PC-3 (cell line): ENCODE measurements at regions not wholly inside any gene's neighbourhood (a gene's known extent, or its start where the extent isn't known, plus 50 kb on each side); places are given as distances from the start of the nearest gene placed in this dataset.

Experiments used
- ATAC-seq: fragments of 200-7000 bp; cut with Tn5 transposase; 2 replicates; pipeline ENCODE4 v1.9.1; 2020; ENCODE audit warnings: mild to moderate bottlenecking, moderate library complexity
- BruUV-seq: library from RNA; stranded (reverse); fragments of 400-500 nt; replicated peaks from 2 replicates; lab custom pipeline; 2021; lab: Mats Ljungman, UMichigan
- CTCF ChIA-PET: fragments of 300-600 bp; sonication (Branson Sonifier 250); formaldehyde crosslinking; loops from one replicate; lab custom pipeline; 2022; ENCODE audit warnings: antibody characterized with exemption; lab: Charles Lee
- POLR2A ChIA-PET: fragments of 300-600 bp; sonication (Branson Sonifier 250); formaldehyde crosslinking; loops from one replicate; lab custom pipeline; 2022; ENCODE audit warnings: antibody characterized with exemption; ENCODE audit not compliant: unreplicated experiment; lab: Charles Lee
- DNase-seq: peaks from one replicate; pipeline ENCODE4 v3.0.0-alpha.2; 2015
- H2AFZ ChIP-seq: fragments of 300-600 bp; sonication (generic); 2 replicates; pipeline ENCODE4 v1.6.0; 2016; ENCODE audit warnings: antibody characterized with exemption, low read length
- H3F3A ChIP-seq: fragments of 300-600 bp; sonication (generic); one replicate; pipeline ENCODE4 v1.6.0; 2017; ENCODE audit warnings: antibody characterized with exemption, low read length, control low read depth, mild to moderate bottlenecking; ENCODE audit not compliant: unreplicated experiment
- H3K27ac ChIP-seq: fragments of 300-600 bp; sonication (generic); 2 replicates; pipeline ENCODE4 v1.5.1; 2016; ENCODE audit warnings: mild to moderate bottlenecking, low read length
- H3K27me3 ChIP-seq: fragments of 300-600 bp; sonication (generic); 2 replicates; pipeline ENCODE4 v1.6.1; 2016; ENCODE audit warnings: low read length, mixed read lengths
- H3K36me3 ChIP-seq: fragments of 300-600 bp; sonication (generic); 2 replicates; pipeline ENCODE4 v1.6.1; 2016; ENCODE audit warnings: low read depth, mixed run types, low read length, mixed read lengths
- H3K4me1 ChIP-seq: fragments of 300-600 bp; sonication (generic); 2 replicates; pipeline ENCODE4 v1.5.1; 2016; ENCODE audit warnings: low read length; ENCODE audit not compliant: insufficient read depth
- H3K4me2 ChIP-seq: fragments of 300-600 bp; sonication (generic); 2 replicates; pipeline ENCODE4 v1.6.0; 2016; ENCODE audit warnings: low read length
- H3K4me3 ChIP-seq: fragments of 300-600 bp; sonication (generic); 2 replicates; pipeline ENCODE4 v1.5.1; 2016; ENCODE audit warnings: mild to moderate bottlenecking, low read length, mixed read lengths
- H3K79me2 ChIP-seq: fragments of 300-600 bp; sonication (generic); 2 replicates; pipeline ENCODE4 v1.6.1; 2017; ENCODE audit warnings: low read length, mixed read lengths
- H3K9ac ChIP-seq: fragments of 300-600 bp; sonication (generic); 2 replicates; pipeline ENCODE4 v1.6.0; 2016; ENCODE audit warnings: mild to moderate bottlenecking, low read length
- H3K9me2 ChIP-seq: fragments of 300-600 bp; sonication (generic); replicated peaks from 2 replicates; pipeline ENCODE4 v1.6.1; 2016; ENCODE audit warnings: mixed run types, low read length, mixed read lengths
- H3K9me3 ChIP-seq: fragments of 300-600 bp; sonication (generic); 2 replicates; pipeline ENCODE4 v1.6.1; 2016; ENCODE audit warnings: low read length, mixed read lengths
- H4K20me1 ChIP-seq: fragments of 300-600 bp; sonication (generic); 2 replicates; pipeline ENCODE4 v1.6.1; 2016; ENCODE audit warnings: low read length, mixed read lengths
- CTCF ChIP-seq: fragments of 300-600 bp; sonication (generic); conservative IDR thresholded peaks from 2 replicates; pipeline ENCODE4 v1.5.1; 2017; ENCODE audit warnings: antibody characterized with exemption, low read depth, mild to moderate bottlenecking, low read length
- EZH2 ChIP-seq: fragments of 300-600 bp; sonication (generic); IDR thresholded peaks from one replicate; pipeline ENCODE4 v1.6.1; 2017; ENCODE audit warnings: antibody characterized with exemption, mild to moderate bottlenecking, low read length; ENCODE audit not compliant: unreplicated experiment
- EZH2phosphoT487 ChIP-seq: fragments of 300-600 bp; sonication (generic); IDR thresholded peaks from 2 replicates; pipeline ENCODE4 v1.6.1; 2018; ENCODE audit warnings: mild to moderate bottlenecking, antibody characterized with exemption, low read length, borderline replicate concordance
- intact Hi-C: fragments of 100-400 bp; cut with micrococcal nuclease; formaldehyde crosslinking; loops from 2 replicates; pipeline ENCODE4 v1.9.0; 2023

DNA sequence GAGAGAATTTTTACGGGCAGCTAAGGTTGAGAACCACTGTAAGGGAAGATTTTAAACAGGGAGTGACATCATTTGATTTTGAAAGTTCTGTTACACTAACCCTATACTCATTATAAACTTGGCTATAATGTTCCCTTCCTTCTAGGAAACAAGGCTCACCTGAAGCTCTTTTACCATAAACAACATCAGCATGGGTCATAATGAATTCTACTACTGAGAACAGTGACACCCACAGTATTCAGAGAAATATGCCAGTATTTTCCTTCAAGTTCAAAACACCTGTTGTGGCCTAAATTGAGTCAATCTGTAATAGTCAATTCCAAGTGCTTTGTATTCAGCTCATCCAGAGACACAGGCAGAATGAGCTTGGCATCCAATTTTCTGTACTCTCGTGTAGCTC, 175.3 kb upstream of the STT3B start:
- Histone ChIP-seq H3K4me1 (peaks cover 15% of the 10 kb centered on the region; the same call in 1 of the 2 replicates), H3F3A (no peaks in the 10 kb centered on the region), H3K27me3 (no peaks in the 10 kb centered on the region), H3K27ac (no peak overlapping the region), H3K4me2 (no peak overlapping the region), H3K4me3 (no peak overlapping the region), H3K9me3 (no peaks in the 10 kb centered on the region), H3K36me3 (no peaks in the 10 kb centered on the region), H3K9ac (no peak overlapping the region), H4K20me1 (no peaks in the 10 kb centered on the region), H2AFZ (peak overlapping the region; percentile 27; the same call in 1 of the 2 replicates), H3K79me2 (no peaks in the 10 kb centered on the region), H3K9me2 (no peaks in the 10 kb centered on the region)
- DNase-seq: no peak
- TF ChIP-seq EZH2phosphoT487 (no peak), CTCF (no peak), EZH2 (no peak)
- POLR2A ChIA-PET: no interaction called here
- intact Hi-C loops: no loop called here
- ATAC-seq: no peak
- BruUV-seq: no TSS peak
- CTCF ChIA-PET: interaction anchor here (0.6 kb wide), 1 partner anchor 182 kb away, joined by 3 read pairs; no protein-coding TSS in a partner anchor

DNA sequence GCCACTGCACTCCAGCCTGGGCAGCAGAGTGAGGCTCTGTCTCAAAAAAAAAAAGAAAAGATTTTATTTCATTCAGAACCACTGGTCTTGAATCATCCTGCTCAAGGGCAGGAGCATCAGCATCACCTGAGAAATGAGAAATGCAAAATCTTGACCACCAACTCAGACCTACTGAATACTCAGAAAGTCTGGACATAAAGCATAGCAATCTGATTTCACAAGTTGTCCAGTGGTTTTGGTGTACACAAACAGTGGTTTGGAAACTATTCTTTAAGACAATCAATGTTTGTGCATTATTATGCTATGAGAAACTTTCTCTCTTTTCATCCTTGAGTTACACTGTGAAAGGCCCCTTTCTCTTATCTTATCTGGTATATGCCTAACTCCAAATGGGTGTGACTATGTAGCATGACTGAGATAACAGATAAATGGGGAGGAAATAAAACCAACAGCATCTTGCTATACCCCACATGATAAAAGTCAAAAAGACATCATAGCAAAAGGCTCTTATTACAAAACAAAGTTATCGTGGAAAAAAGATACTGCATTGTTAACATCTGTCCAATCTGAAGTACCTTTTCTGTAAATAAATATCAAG, 174.2 kb upstream of the STT3B start:
- Histone ChIP-seq H3K79me2 (no peaks in the 10 kb centered on the region), H3K27ac (no peak overlapping the region), H3K27me3 (no peaks in the 10 kb centered on the region), H3K4me3 (no peak overlapping the region), H3K4me2 (no peak overlapping the region), H2AFZ (no peak overlapping the region), H3K36me3 (no peaks in the 10 kb centered on the region), H3K4me1 (peaks cover 15% of the 10 kb centered on the region; the same call in 1 of the 2 replicates), H4K20me1 (no peaks in the 10 kb centered on the region), H3K9me2 (no peaks in the 10 kb centered on the region), H3F3A (no peaks in the 10 kb centered on the region), H3K9ac (no peak overlapping the region), H3K9me3 (no peaks in the 10 kb centered on the region)
- ChIA-PET POLR2A (no interaction called here), CTCF (no interaction called here)
- intact Hi-C loops: no loop called here
- DNase-seq: no peak
- no peak for TF ChIP-seq EZH2
- no peak for TF ChIP-seq CTCF
- TF ChIP-seq EZH2phosphoT487: no peak
- BruUV-seq: no TSS peak
- ATAC-seq: no peak
